H1 (cell line): ENCODE measurements at regions not wholly inside any gene's neighbourhood (a gene's known extent, or its start where the extent isn't known, plus 50 kb on each side); places are given as distances from the start of the nearest gene placed in this dataset.

Source experiments
- CTCF ChIA-PET: fragments of 300-600 bp; sonication (Branson Sonifier 250); formaldehyde crosslinking; loops from one replicate; lab custom pipeline; 2021; ENCODE audit not compliant: partially characterized antibody; lab: Charles Lee
- POLR2A ChIA-PET: fragments of 300-600 bp; sonication (Branson Sonifier 250); formaldehyde crosslinking; loops from one replicate; lab custom pipeline; 2021; ENCODE audit warnings: inconsistent platforms; ENCODE audit not compliant: partially characterized antibody; lab: Charles Lee
- DNase-seq, 2 experiments: peaks; one replicate each; pipeline versions ENCODE4 v3.0.0 to v3.0.0-alpha.2; 2010 to 2022; ENCODE audit warnings: low spot score in 2 of 2, low read depth in 1 of 2, mixed read lengths in 1 of 2
- FAIRE-seq: peaks from 2 replicates; lab custom pipeline; 2011; peaks lifted over from hg19 to GRCh38; lab: Jason Lieb, UNC
- H2AFZ ChIP-seq: 2 replicates; pipeline ENCODE4 v1.8.1; 2012; ENCODE audit warnings: low read length, inconsistent platforms
- H2AK5ac ChIP-seq: 2 replicates; pipeline ENCODE4 v1.6.1; 2013; ENCODE audit warnings: low read depth, low read length
- H2BK120ac ChIP-seq: replicated peaks from 2 replicates; pipeline ENCODE3; 2013; ENCODE audit warnings: low read depth, low read length, inconsistent platforms
- H2BK12ac ChIP-seq: 2 replicates; pipeline ENCODE4 v1.6.1; 2013; ENCODE audit warnings: low read depth, low read length
- H2BK15ac ChIP-seq: 2 replicates; pipeline ENCODE4 v1.6.1; 2013; ENCODE audit warnings: low read length
- H2BK20ac ChIP-seq: 2 replicates; pipeline ENCODE4 v1.6.1; 2013; ENCODE audit warnings: low read length
- H2BK5ac ChIP-seq: 2 replicates; pipeline ENCODE4 v1.6.1; 2013; ENCODE audit warnings: low read depth, low read length
- H3K14ac ChIP-seq: 2 replicates; pipeline ENCODE4 v1.6.1; 2013; ENCODE audit warnings: inconsistent platforms; ENCODE audit not compliant: insufficient read length
- H3K18ac ChIP-seq: 2 replicates; pipeline ENCODE4 v1.6.1; 2013; ENCODE audit warnings: low read length; ENCODE audit errors: extremely low read depth
- H3K23ac ChIP-seq: 2 replicates; pipeline ENCODE4 v1.6.1; 2013; ENCODE audit warnings: inconsistent platforms; ENCODE audit not compliant: insufficient read length
- H3K23me2 ChIP-seq: 2 replicates; pipeline ENCODE4 v1.6.1; 2013; ENCODE audit warnings: low read depth, low read length
- H3K27ac ChIP-seq: 2 replicates; pipeline ENCODE4 v1.6.1; 2011; ENCODE audit warnings: low read depth, low read length, inconsistent platforms
- H3K27me3 ChIP-seq, 4 experiments: replicated peaks in 1 of 4; 1 replicate in 1 of 4; 2 replicates in 3 of 4; pipeline versions ENCODE4 v1.6.1 to v1.8.1; 2011 to 2013; ENCODE audit warnings: low read length in 3 of 4, mild to moderate bottlenecking in 3 of 4, inconsistent platforms in 2 of 4, mixed read lengths in 2 of 4, moderate library complexity in 1 of 4; ENCODE audit not compliant: control insufficient read depth in 3 of 4, insufficient read depth in 3 of 4; ENCODE audit errors: extremely low read depth in 1 of 4
- H3K36me3 ChIP-seq, 4 experiments: 2 replicates each; pipeline versions ENCODE4 v1.6.1 to v1.8.1; 2011 to 2013; ENCODE audit warnings: mild to moderate bottlenecking in 4 of 4, low read length in 3 of 4, moderate library complexity in 2 of 4, control low read depth in 1 of 4, inconsistent platforms in 1 of 4; ENCODE audit not compliant: insufficient read depth in 4 of 4, control insufficient read depth in 2 of 4
- H3K4ac ChIP-seq: replicated peaks from 2 replicates; pipeline ENCODE3; 2013; ENCODE audit warnings: low read length, low read depth, mixed read lengths, inconsistent platforms; ENCODE audit not compliant: insufficient read length
- H3K4me1 ChIP-seq, 4 experiments: replicated peaks in 1 of 4; 1 replicate in 1 of 4; 2 replicates in 3 of 4; pipeline versions ENCODE4 v1.6.1 to v1.8.1; 2011 to 2013; ENCODE audit warnings: low read length in 3 of 4, inconsistent platforms in 2 of 4, mixed read lengths in 1 of 4; ENCODE audit not compliant: insufficient read depth in 4 of 4, control insufficient read depth in 3 of 4
- H3K4me2 ChIP-seq, 2 experiments: 2 replicates each; pipeline versions ENCODE4 v1.6.1 to v1.8.1; 2011 to 2013; ENCODE audit warnings: low read depth in 2 of 2, low read length in 2 of 2, control low read depth in 1 of 2, inconsistent platforms in 1 of 2, mild to moderate bottlenecking in 1 of 2; ENCODE audit not compliant: insufficient read depth in 1 of 2
- H3K4me3 ChIP-seq, 4 experiments: fragments of 200-600, 300-600 bp in 1 of 4; sonication (generic), shearing (Covaris generic), sonication (Bioruptor Twin) in 1 of 4; 2 replicates each; pipeline versions ENCODE4 v1.5.1 to v1.8.1; 2011 to 2016; ENCODE audit warnings: low read length in 4 of 4, low read depth in 3 of 4, control low read depth in 2 of 4, inconsistent platforms in 2 of 4, mild to moderate bottlenecking in 2 of 4, mixed read lengths in 1 of 4, moderate library complexity in 1 of 4; ENCODE audit not compliant: insufficient read depth in 2 of 4; ENCODE audit errors: extremely low read depth in 1 of 4
- H3K56ac ChIP-seq: replicated peaks from 2 replicates; pipeline ENCODE3; 2013; ENCODE audit warnings: low read depth, mild to moderate bottlenecking, mixed read lengths, low read length, inconsistent platforms; ENCODE audit not compliant: insufficient read length
- H3K79me1 ChIP-seq: 2 replicates; pipeline ENCODE4 v1.6.1; 2013; ENCODE audit warnings: low read depth, low read length, control low read depth
- H3K79me2 ChIP-seq, 2 experiments: 2 replicates each; pipeline versions ENCODE4 v1.6.1 to v1.8.1; 2012 to 2013; ENCODE audit warnings: low read length in 2 of 2, mild to moderate bottlenecking in 2 of 2, inconsistent platforms in 1 of 2; ENCODE audit not compliant: insufficient read depth in 2 of 2, control insufficient read depth in 1 of 2
- H3K9ac ChIP-seq, 4 experiments: replicated peaks in 1 of 4; 1 replicate in 1 of 4; 2 replicates in 3 of 4; pipeline versions ENCODE4 v1.6.1 to v1.8.1; 2011 to 2013; ENCODE audit warnings: low read depth in 3 of 4, low read length in 3 of 4, control low read depth in 2 of 4, mild to moderate bottlenecking in 2 of 4, moderate library complexity in 2 of 4, inconsistent platforms in 1 of 4; ENCODE audit errors: extremely low read depth in 1 of 4
- H3K9me3 ChIP-seq, 2 experiments: 2 replicates each; pipeline versions ENCODE4 v1.6.1 to v1.8.1; 2012 to 2013; ENCODE audit warnings: mild to moderate bottlenecking in 2 of 2, moderate library complexity in 2 of 2, control low read depth in 1 of 2, inconsistent platforms in 1 of 2, low read depth in 1 of 2, low read length in 1 of 2, mixed read lengths in 1 of 2; ENCODE audit not compliant: insufficient read depth in 2 of 2
- H4K20me1 ChIP-seq, 2 experiments: replicated peaks in 1 of 2; 2 replicates each; pipeline versions ENCODE3 to v1.8.1; 2011 to 2013; ENCODE audit warnings: inconsistent platforms in 2 of 2, low read length in 2 of 2, mild to moderate bottlenecking in 1 of 2; ENCODE audit not compliant: insufficient read depth in 2 of 2, control insufficient read depth in 1 of 2
- H4K5ac ChIP-seq: 2 replicates; pipeline ENCODE4 v1.6.1; 2013; ENCODE audit warnings: low read length, low read depth, mixed read lengths, inconsistent platforms; ENCODE audit not compliant: insufficient read length
- H4K8ac ChIP-seq: 2 replicates; pipeline ENCODE4 v1.8.0; 2013; ENCODE audit warnings: mild to moderate bottlenecking, moderate library complexity, low read length, inconsistent platforms; ENCODE audit not compliant: insufficient read depth; ENCODE audit errors: extremely low read depth
- H4K91ac ChIP-seq: replicated peaks from 2 replicates; pipeline ENCODE3; 2013; ENCODE audit warnings: low read length, mixed read lengths, inconsistent platforms; ENCODE audit not compliant: insufficient read length
- WGBS, 2 experiments: shearing (Covaris generic) in 1 of 2; methylation state at CpG; one replicate each; pipeline versions ENCODE4 v1.1.6 to v1.1.7; 2013 to 2015; ENCODE audit warnings: low lambda C conversion rate in 2 of 2, mixed read lengths in 2 of 2, inconsistent platforms in 1 of 2, low coverage in 1 of 2, missing lambda C conversion rate in 1 of 2; ENCODE audit not compliant: insufficient replicate concordance in 2 of 2, insufficient coverage in 1 of 2, insufficient read length in 1 of 2; ENCODE audit errors: extremely low coverage in 1 of 2, missing lambda C conversion rate in 1 of 2; 5-methylcytosine and 5-hydroxymethylcytosine counted together
- TF ChIP-seq, protein P1 (sequence below): IDR thresholded peaks from 2 replicates; pipeline ENCODE4 v1.6.1; 2011; ENCODE audit warnings: low read depth, mild to moderate bottlenecking, low read length; ENCODE audit not compliant: insufficient read depth

DNA sequence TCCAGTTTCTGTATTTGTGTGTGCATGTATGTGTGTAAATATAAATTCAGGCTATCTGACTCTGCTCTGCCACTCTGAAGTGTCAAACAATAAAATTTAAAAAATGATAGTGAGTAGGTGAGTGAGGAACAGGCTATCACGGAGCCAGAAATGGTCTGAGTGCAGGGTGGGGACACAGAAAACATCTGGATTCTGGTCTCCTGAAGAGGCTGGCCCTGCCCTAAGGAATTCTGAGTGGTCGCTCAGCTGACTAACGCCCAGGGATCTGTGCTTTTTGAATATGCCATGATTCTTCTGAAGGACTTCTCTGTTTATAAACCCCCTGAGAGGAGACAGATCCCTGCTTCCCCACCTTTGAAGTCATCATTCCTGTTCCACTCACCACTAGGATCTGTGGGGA lies 353.9 kb upstream of the GYPC start:
- TF ChIP-seq, protein P1, sequence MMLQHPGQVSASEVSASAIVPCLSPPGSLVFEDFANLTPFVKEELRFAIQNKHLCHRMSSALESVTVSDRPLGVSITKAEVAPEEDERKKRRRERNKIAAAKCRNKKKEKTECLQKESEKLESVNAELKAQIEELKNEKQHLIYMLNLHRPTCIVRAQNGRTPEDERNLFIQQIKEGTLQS, result no peak
- H3K4ac ChIP-seq, result no peak overlapping the region
- no peak overlapping the region for H3K14ac ChIP-seq
- no peak overlapping the region for H2BK12ac ChIP-seq
- H2BK15ac ChIP-seq, result no peak overlapping the region
- H3K9ac ChIP-seq, result no peak overlapping the region
- no peak overlapping the region for H3K18ac ChIP-seq
- CTCF ChIA-PET, result interaction anchor here (1.1 kb wide), 1 partner anchor 57 kb away, joined by 3 read pairs; no protein-coding TSS in a partner anchor
- no peaks in the 10 kb centered on the region for H3K36me3 ChIP-seq
- no peaks in the 10 kb centered on the region for H3K79me1 ChIP-seq
- no peak overlapping the region for H4K8ac ChIP-seq
- no peak overlapping the region for H3K4me2 ChIP-seq
- H2BK5ac ChIP-seq, result no peak overlapping the region
- peaks cover 0 to 3% (median 0%) of the 10 kb centered on the region in 4 experiments; a peak in 1 of 7 replicates for H3K4me1 ChIP-seq
- H3K79me2 ChIP-seq, result no peaks in the 10 kb centered on the region
- FAIRE-seq (no peak), DNase-seq (no peak)
- peak overlapping the region; percentile 26 for H3K56ac ChIP-seq
- POLR2A ChIA-PET, result no interaction called here
- H3K9me3 ChIP-seq, result no peaks in the 10 kb centered on the region
- H3K27ac ChIP-seq, result no peak overlapping the region
- no peak overlapping the region for H2AK5ac ChIP-seq
- H4K5ac ChIP-seq, result no peak overlapping the region
- no peak overlapping the region for H3K23ac ChIP-seq
- no peak overlapping the region for H2BK20ac ChIP-seq
- H3K27me3 ChIP-seq, result no peaks in the 10 kb centered on the region
- no peaks in the 10 kb centered on the region for H3K23me2 ChIP-seq
- H4K20me1 ChIP-seq, result no peaks in the 10 kb centered on the region
- no peak overlapping the region for H2BK120ac ChIP-seq
- WGBS, 2 experiments, result 95% methylated on average over 3 of the region's 3 CpGs; no CpG with 5 or more reads in 1 of the 2 experiments
- no peak overlapping the region for H2AFZ ChIP-seq
- H4K91ac ChIP-seq, result no peak overlapping the region
- H3K4me3 ChIP-seq, result no peak overlapping the region
